Panc1 (cell line): ENCODE measurements at regions not wholly inside any gene's neighbourhood (a gene's known extent, or its start where the extent isn't known, plus 50 kb on each side); places are given as distances from the start of the nearest gene placed in this dataset.

Experiments used
- POLR2AphosphoS5 ChIP-seq: IDR thresholded peaks from 2 replicates; pipeline ENCODE4 v1.6.1; 2012; ENCODE audit warnings: mild to moderate bottlenecking, low read depth, low read length, moderate library complexity
- SIN3A ChIP-seq: IDR thresholded peaks from 2 replicates; pipeline ENCODE4 v1.6.1; 2012; ENCODE audit warnings: low read depth, mild to moderate bottlenecking, low read length, moderate library complexity, borderline replicate concordance; ENCODE audit not compliant: insufficient read depth
- TCF7L2 ChIP-seq: IDR thresholded peaks from 2 replicates; pipeline ENCODE4 v1.6.1; 2011; ENCODE audit warnings: mild to moderate bottlenecking, low read depth, low read length, inconsistent platforms
- TF ChIP-seq, protein P1 (sequence below): fragments of 450-650 bp; IDR thresholded peaks from 2 replicates; pipeline ENCODE4 v1.5.1; 2017; ENCODE audit warnings: mild to moderate bottlenecking
- TF ChIP-seq, protein P2 (sequence below), 2 experiments: IDR thresholded peaks; 2 replicates each; pipeline ENCODE4 v1.6.1; 2011 to 2012; ENCODE audit warnings: low read depth in 2 of 2, control low read depth in 1 of 2, low read length in 1 of 2, mild to moderate bottlenecking in 1 of 2, moderate library complexity in 1 of 2; ENCODE audit not compliant: insufficient read depth in 1 of 2

DNA sequence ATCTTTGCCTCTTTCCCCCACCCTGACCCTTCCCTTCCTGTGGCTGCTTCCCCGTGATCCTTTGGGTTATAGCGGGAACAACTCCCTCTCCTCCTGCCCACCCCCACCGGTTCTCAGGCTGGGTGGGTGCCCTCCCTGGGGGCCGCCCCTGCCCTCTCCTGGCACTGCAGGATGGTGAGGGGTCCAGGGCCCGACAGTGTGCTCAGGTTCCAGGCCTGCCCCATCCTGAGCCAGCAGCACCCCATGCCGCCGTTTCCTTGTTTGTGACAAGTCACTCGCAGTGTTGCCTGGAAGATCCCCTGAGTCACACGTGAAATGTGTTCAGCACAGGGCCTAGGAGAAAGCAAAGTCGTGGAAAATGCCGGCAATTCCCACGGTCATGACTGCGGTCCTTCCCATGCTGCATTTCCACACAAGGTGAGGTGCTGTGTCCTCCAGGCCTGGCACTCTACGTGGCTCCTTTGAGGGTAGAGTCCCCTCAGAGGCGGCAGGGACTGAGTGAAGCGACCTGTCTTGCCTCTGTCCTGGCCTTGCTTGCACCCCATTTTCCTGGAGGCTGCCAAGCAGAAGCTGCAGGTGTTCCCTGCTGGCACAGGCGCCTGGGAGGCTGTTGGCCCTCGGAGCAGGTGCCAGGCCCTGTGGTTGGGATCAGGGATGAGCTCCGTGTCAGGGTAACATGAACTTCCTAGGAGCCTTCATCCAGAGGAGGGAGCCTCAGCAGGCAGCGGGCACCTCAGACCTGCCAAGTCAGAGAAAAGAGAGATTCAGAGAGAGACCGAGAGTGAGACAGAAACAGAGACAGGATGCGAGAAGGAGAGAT is 80.5 kb upstream of the LINC01488 start:
- TF ChIP-seq, protein P1, sequence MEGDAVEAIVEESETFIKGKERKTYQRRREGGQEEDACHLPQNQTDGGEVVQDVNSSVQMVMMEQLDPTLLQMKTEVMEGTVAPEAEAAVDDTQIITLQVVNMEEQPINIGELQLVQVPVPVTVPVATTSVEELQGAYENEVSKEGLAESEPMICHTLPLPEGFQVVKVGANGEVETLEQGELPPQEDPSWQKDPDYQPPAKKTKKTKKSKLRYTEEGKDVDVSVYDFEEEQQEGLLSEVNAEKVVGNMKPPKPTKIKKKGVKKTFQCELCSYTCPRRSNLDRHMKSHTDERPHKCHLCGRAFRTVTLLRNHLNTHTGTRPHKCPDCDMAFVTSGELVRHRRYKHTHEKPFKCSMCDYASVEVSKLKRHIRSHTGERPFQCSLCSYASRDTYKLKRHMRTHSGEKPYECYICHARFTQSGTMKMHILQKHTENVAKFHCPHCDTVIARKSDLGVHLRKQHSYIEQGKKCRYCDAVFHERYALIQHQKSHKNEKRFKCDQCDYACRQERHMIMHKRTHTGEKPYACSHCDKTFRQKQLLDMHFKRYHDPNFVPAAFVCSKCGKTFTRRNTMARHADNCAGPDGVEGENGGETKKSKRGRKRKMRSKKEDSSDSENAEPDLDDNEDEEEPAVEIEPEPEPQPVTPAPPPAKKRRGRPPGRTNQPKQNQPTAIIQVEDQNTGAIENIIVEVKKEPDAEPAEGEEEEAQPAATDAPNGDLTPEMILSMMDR: no peak
- no peak for TF ChIP-seq POLR2AphosphoS5
- no peak for TF ChIP-seq TCF7L2
- TF ChIP-seq, protein P2, sequence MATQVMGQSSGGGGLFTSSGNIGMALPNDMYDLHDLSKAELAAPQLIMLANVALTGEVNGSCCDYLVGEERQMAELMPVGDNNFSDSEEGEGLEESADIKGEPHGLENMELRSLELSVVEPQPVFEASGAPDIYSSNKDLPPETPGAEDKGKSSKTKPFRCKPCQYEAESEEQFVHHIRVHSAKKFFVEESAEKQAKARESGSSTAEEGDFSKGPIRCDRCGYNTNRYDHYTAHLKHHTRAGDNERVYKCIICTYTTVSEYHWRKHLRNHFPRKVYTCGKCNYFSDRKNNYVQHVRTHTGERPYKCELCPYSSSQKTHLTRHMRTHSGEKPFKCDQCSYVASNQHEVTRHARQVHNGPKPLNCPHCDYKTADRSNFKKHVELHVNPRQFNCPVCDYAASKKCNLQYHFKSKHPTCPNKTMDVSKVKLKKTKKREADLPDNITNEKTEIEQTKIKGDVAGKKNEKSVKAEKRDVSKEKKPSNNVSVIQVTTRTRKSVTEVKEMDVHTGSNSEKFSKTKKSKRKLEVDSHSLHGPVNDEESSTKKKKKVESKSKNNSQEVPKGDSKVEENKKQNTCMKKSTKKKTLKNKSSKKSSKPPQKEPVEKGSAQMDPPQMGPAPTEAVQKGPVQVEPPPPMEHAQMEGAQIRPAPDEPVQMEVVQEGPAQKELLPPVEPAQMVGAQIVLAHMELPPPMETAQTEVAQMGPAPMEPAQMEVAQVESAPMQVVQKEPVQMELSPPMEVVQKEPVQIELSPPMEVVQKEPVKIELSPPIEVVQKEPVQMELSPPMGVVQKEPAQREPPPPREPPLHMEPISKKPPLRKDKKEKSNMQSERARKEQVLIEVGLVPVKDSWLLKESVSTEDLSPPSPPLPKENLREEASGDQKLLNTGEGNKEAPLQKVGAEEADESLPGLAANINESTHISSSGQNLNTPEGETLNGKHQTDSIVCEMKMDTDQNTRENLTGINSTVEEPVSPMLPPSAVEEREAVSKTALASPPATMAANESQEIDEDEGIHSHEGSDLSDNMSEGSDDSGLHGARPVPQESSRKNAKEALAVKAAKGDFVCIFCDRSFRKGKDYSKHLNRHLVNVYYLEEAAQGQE (IDR thresholded peaks at IDR 0.05; ENCODE audit: insufficient read depth in 1 of 2, low read depth in 2 of 2, low read length in 1 of 2): no peak
- no peak for TF ChIP-seq SIN3A
